ENCODE measurements at regions not wholly inside any gene's neighbourhood (a gene's known extent, or its start where the extent isn't known, plus 50 kb on each side); places are given as distances from the start of the nearest gene placed in this dataset.

- H3K4me3 ChIP-seq (ENCODE audit: low read depth, low read length) = no peak overlapping the region
- TF ChIP-seq CTCF (IDR thresholded peaks at IDR 0.05; ENCODE audit: low read depth, low read length) = no peak
Measured at GRCh38 chr4:23388699-23389395, 501.0 kb downstream of the PPARGC1A start.

GRCh38 chr4:23388255-23388654, 501.6 kb downstream of the PPARGC1A start:
- no peak overlapping the region for H3K4me3 ChIP-seq (ENCODE audit: low read depth, low read length)
- no peak for TF ChIP-seq CTCF (IDR thresholded peaks at IDR 0.05; ENCODE audit: low read depth, low read length)

GRCh38 chr4:23384741-23385140, 505.1 kb downstream of the PPARGC1A start:
- no peak overlapping the region for H3K4me3 ChIP-seq (ENCODE audit: low read depth, low read length)
- TF ChIP-seq CTCF (IDR thresholded peaks at IDR 0.05; ENCODE audit: low read depth, low read length) = no peak

GRCh38 chr4:23382879-23383278, 507.0 kb downstream of the PPARGC1A start:
- TF ChIP-seq CTCF (IDR thresholded peaks at IDR 0.05; ENCODE audit: low read depth, low read length) = no peak
- H3K4me3 ChIP-seq (ENCODE audit: low read depth, low read length) = no peak overlapping the region

- TF ChIP-seq CTCF (IDR thresholded peaks at IDR 0.05; ENCODE audit: low read depth, low read length) = no peak
- no peak overlapping the region for H3K4me3 ChIP-seq (ENCODE audit: low read depth, low read length)
Measured at GRCh38 chr4:23374259-23374658, 515.6 kb downstream of the PPARGC1A start.

- no peak for TF ChIP-seq CTCF (IDR thresholded peaks at IDR 0.05; ENCODE audit: low read depth, low read length)
Measured at GRCh38 chr4:23373261-23373660, 516.6 kb downstream of the PPARGC1A start.

GRCh38 chr4:23371533-23371932, 518.3 kb downstream of the PPARGC1A start:
- H3K4me3 ChIP-seq (ENCODE audit: low read depth, low read length) = no peak overlapping the region
- TF ChIP-seq CTCF (IDR thresholded peaks at IDR 0.05; ENCODE audit: low read depth, low read length) = no peak

More at GRCh38 chr4:23373261-23373660, 516.6 kb downstream of the PPARGC1A start:
- no peak overlapping the region for H3K4me3 ChIP-seq (ENCODE audit: low read depth, low read length)
